NCI-H510A (cell line): ENCODE measurements at regions not wholly inside any gene's neighbourhood (a gene's known extent, or its start where the extent isn't known, plus 50 kb on each side); places are given as distances from the start of the nearest gene placed in this dataset.
A peak's percentile ranks its signal among the peaks of the same experiment; 100 is the strongest.

Experiments used
- DNase-seq: peaks from one replicate; lab custom pipeline; 2025; lab: John Stamatoyannopoulos, UW

GRCh38 chr6:14065350-14065749, 52.2 kb upstream of the CD83 start:
- DNase-seq: no peak

- DNase-seq: peak; percentile 20
Observed at GRCh38 chr6:14066782-14067406, 50.7 kb upstream of the CD83 start.

- no peak for DNase-seq
Observed at GRCh38 chr6:14067656-14068055, 49.9 kb upstream of the CD83 start.
